H1 (cell line): ENCODE measurements at regions not wholly inside any gene's neighbourhood (a gene's known extent, or its start where the extent isn't known, plus 50 kb on each side); places are given as distances from the start of the nearest gene placed in this dataset.

Source experiments
- BACH1 ChIP-seq: IDR thresholded peaks from 2 replicates; pipeline ENCODE4 v1.6.1; 2012; ENCODE audit warnings: low read length, improper control_type of control experiment
- SP1 ChIP-seq: IDR thresholded peaks from 2 replicates; pipeline ENCODE4 v1.6.1; 2011; ENCODE audit warnings: low read depth, low read length
- YY1 ChIP-seq: IDR thresholded peaks from 2 replicates; pipeline ENCODE4 v1.6.1; 2011; ENCODE audit warnings: low read depth, mild to moderate bottlenecking, low read length

GRCh38 chr21:28704746-28705145, 287.9 kb downstream of the LTN1 start:
- TF ChIP-seq YY1 (no peak), BACH1 (no peak), SP1 (no peak)
